ENCODE measurements at regions not wholly inside any gene's neighbourhood (a gene's known extent, or its start where the extent isn't known, plus 50 kb on each side); places are given as distances from the start of the nearest gene placed in this dataset.

DNA sequence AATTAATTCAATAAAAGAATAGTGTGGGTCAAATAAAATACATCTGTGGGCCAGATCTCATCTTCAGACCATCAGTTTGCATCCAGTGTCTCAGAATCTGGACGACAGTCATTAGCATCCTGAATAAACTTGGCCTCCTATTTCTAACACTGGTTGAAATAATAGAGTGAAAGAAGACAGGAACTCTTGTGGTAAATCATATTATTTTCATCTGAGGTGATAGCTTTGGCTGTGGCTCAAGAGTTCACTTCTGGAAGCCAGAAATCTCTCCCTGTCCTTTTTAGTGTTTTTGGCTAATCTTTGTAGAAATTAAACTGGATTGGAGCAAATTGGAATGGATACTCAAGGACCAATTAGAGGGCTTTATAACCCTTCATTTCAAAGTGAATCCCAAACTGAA lies 63.4 kb upstream of the HMHB1 start:
- TF ChIP-seq POLR2A (IDR thresholded peaks at IDR 0.05): no peak
- TF ChIP-seq, protein P1, sequence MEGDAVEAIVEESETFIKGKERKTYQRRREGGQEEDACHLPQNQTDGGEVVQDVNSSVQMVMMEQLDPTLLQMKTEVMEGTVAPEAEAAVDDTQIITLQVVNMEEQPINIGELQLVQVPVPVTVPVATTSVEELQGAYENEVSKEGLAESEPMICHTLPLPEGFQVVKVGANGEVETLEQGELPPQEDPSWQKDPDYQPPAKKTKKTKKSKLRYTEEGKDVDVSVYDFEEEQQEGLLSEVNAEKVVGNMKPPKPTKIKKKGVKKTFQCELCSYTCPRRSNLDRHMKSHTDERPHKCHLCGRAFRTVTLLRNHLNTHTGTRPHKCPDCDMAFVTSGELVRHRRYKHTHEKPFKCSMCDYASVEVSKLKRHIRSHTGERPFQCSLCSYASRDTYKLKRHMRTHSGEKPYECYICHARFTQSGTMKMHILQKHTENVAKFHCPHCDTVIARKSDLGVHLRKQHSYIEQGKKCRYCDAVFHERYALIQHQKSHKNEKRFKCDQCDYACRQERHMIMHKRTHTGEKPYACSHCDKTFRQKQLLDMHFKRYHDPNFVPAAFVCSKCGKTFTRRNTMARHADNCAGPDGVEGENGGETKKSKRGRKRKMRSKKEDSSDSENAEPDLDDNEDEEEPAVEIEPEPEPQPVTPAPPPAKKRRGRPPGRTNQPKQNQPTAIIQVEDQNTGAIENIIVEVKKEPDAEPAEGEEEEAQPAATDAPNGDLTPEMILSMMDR (IDR thresholded peaks at IDR 0.05): no peak

All from body of pancreas (tissue), 4 donors.